Middle frontal gyrus (tissue), 1 donor: ENCODE measurements at regions not wholly inside any gene's neighbourhood (a gene's known extent, or its start where the extent isn't known, plus 50 kb on each side); places are given as distances from the start of the nearest gene placed in this dataset.
A peak's percentile ranks its signal among the peaks of the same experiment; 100 is the strongest.

Source experiments
- DNase-seq: peaks from one replicate; pipeline ENCODE4 v3.0.0-alpha.2; 2015; ENCODE audit warnings: low spot score; ENCODE audit errors: extremely low spot score

GRCh38 chr4:107253090-107253489 is 217.0 kb upstream of the DKK2 start:
- DNase-seq: no peak

GRCh38 chr4:107252571-107252970 is 216.5 kb upstream of the DKK2 start:
- DNase-seq: no peak

GRCh38 chr4:107248571-107248970 is 212.5 kb upstream of the DKK2 start:
- DNase-seq: no peak

- DNase-seq: no peak
Observed at GRCh38 chr4:107247738-107248137, 211.6 kb upstream of the DKK2 start.

DNA sequence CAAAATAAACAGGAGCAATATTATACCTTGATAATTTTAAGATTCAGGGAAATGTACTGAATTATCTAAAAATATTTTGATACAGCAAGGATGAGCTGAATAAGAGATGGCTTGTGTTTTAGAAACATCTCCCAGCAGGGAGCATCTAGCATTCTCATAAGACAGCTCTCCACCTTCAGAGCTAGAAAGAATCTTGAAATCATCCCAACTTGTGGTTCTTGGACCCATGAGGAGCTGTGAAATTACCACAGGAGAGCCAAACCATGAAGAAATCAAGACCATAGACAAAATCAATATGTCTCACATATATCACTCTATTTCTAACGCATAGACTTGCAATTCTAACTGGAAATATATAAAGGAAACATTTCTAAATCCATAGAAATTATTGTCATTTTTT is 210.6 kb upstream of the DKK2 start:
- no peak for DNase-seq

GRCh38 chr4:107243141-107243781 is 207.1 kb upstream of the DKK2 start:
- no peak for DNase-seq

- no peak for DNase-seq
Observed at GRCh38 chr4:107220976-107221375, 184.9 kb upstream of the DKK2 start.

GRCh38 chr4:107219681-107220080 is 183.6 kb upstream of the DKK2 start:
- no peak for DNase-seq

- no peak for DNase-seq
Observed at GRCh38 chr4:107216379-107216778, 180.3 kb upstream of the DKK2 start.

GRCh38 chr4:107215222-107215621 is 179.1 kb upstream of the DKK2 start:
- DNase-seq: no peak

GRCh38 chr4:107213880-107214279 is 177.8 kb upstream of the DKK2 start:
- DNase-seq: no peak

DNA sequence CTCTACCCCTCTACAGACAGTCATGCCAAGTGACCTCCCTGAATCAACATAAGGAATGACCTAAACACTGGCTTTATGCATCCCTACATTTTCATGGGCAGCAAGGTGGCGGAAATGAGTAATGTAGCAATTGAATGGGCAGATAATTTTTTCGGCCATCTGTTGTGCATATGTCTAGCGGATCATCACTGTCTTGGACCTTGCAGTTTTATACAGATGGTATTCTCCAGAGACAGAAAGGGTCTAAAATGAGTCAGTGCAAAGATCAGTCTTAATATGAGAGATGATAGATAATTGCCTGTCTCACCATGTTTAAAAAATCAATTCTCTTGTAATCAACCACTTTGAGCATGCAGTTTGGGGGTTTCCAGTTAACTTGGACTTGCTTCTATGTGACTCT is 177.3 kb upstream of the DKK2 start:
- DNase-seq: no peak

DNA sequence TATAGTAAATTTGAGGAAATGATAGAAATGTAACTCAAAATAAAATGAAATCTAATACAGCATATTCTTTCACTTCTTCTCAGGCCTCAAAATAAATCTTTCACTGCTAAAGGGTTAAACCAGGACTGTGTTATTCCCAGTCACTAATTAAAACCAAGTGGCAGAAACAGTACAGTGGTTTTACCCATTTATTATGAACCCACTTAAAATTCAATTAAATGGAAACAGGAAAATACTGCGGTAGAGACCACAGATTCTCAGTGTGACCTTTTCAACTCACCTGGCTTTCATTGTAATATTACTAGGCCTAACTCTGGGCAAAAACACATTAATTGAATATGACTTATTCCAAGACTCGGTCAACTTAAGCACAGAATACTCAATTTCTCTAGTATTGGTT is 176.5 kb upstream of the DKK2 start:
- DNase-seq: no peak

GRCh38 chr4:107210450-107211239 is 174.5 kb upstream of the DKK2 start:
- DNase-seq: no peak

- no peak for DNase-seq
Observed at GRCh38 chr4:107203733-107204132, 167.6 kb upstream of the DKK2 start.

DNA sequence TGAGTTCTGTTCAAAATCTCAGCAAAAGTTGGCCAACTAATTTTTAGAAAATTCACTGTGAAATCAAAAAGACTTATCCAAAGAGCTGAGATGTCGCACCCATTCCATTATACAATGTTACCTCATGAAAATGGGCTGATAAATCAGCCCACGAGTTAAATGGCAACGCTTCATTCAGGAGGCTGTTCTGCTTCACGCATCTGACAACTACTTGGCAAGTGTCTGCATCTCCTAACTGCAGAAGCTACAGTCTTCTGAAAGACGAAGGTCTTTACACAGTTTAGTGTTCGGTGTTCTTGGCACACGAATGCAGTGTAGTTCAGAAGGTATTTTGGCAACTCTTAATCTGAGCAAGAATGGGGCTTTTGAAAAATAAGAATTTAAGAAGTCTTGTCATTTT is 166.6 kb upstream of the DKK2 start:
- DNase-seq: no peak

- DNase-seq: no peak
Observed at GRCh38 chr4:107197121-107197520, 161.0 kb upstream of the DKK2 start.

- no peak for DNase-seq
Observed at GRCh38 chr4:107196312-107196711, 160.2 kb upstream of the DKK2 start.

DNA sequence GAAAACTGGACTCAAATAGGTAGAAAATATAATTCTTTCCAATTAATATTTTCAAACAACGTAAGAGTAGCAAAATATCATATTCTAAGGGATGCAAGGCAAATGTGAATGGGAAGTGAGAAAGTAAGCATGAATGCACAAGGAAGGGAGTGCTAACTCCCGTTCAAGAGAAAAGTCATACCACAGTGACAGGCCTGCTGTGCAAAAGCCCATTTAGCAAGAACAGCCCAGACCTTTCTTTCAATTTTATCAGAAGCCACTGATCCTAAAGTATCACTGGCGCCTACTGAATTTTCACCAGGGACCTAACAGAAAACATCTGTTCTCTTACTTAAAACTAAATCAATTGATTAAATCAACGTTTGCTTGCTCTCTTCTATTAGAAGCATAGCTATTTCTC is 157.9 kb upstream of the DKK2 start:
- DNase-seq: no peak

GRCh38 chr4:107192601-107193000 is 156.5 kb upstream of the DKK2 start:
- no peak for DNase-seq

- DNase-seq: no peak
Observed at GRCh38 chr4:107187091-107187490, 151.0 kb upstream of the DKK2 start.

GRCh38 chr4:107183155-107183774 is 147.2 kb upstream of the DKK2 start:
- peak; percentile 22 for DNase-seq

DNA sequence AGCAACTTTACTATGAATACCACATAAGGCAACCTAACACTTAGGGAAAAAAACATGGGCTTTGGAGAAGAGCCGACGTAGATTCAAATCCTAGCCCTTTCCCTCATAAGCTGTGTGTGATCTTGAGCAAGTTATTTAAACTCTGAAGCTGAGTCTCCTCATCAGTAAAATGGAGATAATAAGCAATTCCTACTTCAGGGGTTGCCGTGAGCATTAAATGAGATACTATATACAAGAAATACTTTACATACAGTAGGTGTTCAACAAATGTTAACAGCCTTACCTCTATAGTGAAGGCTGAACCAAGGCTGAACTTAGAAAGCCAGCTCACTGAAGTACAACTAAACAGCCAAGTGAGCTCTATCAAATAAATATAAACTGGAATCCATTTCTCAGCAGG is 146.2 kb upstream of the DKK2 start:
- no peak for DNase-seq
